Ascending aorta (tissue), 2 donors: ENCODE measurements at regions not wholly inside any gene's neighbourhood (a gene's known extent, or its start where the extent isn't known, plus 50 kb on each side); places are given as distances from the start of the nearest gene placed in this dataset.

Source experiments
- DNase-seq, 2 donors: peaks; one replicate each; pipeline ENCODE4 v3.0.0-alpha.2; 2019; ENCODE audit warnings: low spot score in 2 of 2
- H3K27ac ChIP-seq, 2 donors: fragments of 200-600 bp; sonication (generic); one replicate each; pipeline ENCODE4 v1.5.1; 2016 to 2017; ENCODE audit warnings: mild to moderate bottlenecking in 1 of 2
- H3K27me3 ChIP-seq: fragments of 200-600 bp; sonication (generic); one replicate; pipeline ENCODE4 v1.5.1; 2017
- H3K36me3 ChIP-seq, 2 donors: fragments of 200-600 bp; sonication (generic); one replicate each; pipeline ENCODE4 v1.5.1; 2016
- H3K4me1 ChIP-seq, 2 donors: fragments of 200-600 bp; sonication (generic); one replicate each; pipeline ENCODE4 v1.5.1; 2016 to 2017; ENCODE audit warnings: mild to moderate bottlenecking in 1 of 2
- H3K4me3 ChIP-seq, 2 donors: fragments of 200-600 bp; sonication (generic); one replicate each; pipeline ENCODE4 v1.5.1; 2016 to 2017; ENCODE audit warnings: mild to moderate bottlenecking in 1 of 2
- H3K9me3 ChIP-seq, 2 donors: fragments of 200-600 bp; sonication (generic); one replicate each; pipeline ENCODE4 v1.5.1; 2016
- CTCF ChIP-seq, 3 experiments: fragments of 200-600 bp in 2 of 3; fragments of 450-650 bp in 1 of 3; sonication (generic) in 2 of 3; IDR thresholded peaks; one replicate each; pipeline ENCODE4 v1.5.1; 2016 to 2019; ENCODE audit warnings: antibody characterized with exemption in 3 of 3, mild to moderate bottlenecking in 1 of 3, moderate library complexity in 1 of 3
- intact Hi-C: fragments of 100-400 bp; cut with DNase I; formaldehyde crosslinking; loops from one replicate; pipeline ENCODE4 v1.15.1; 2023

GRCh38 chr1:234706931-234707330 is 97.0 kb upstream of the IRF2BP2 start:
- no peak for DNase-seq
- no peak for TF ChIP-seq CTCF (IDR thresholded peaks at IDR 0.05)
- Histone ChIP-seq H3K27me3 (no peaks in the 10 kb centered on the region), H3K36me3 (no peaks in the 10 kb centered on the region), H3K4me1 (no peaks in the 10 kb centered on the region), H3K9me3 (no peaks in the 10 kb centered on the region), H3K27ac (no peak overlapping the region), H3K4me3 (no peak overlapping the region)
- intact Hi-C loops: no loop called here

- no peaks in the 10 kb centered on the region for H3K27me3 ChIP-seq
- TF ChIP-seq CTCF (IDR thresholded peaks at IDR 0.05): no peak
- H3K4me1 ChIP-seq: no peaks in the 10 kb centered on the region
- H3K36me3 ChIP-seq: no peaks in the 10 kb centered on the region
- H3K4me3 ChIP-seq: no peak overlapping the region
- no peak for DNase-seq
- H3K27ac ChIP-seq: no peak overlapping the region
- intact Hi-C loops: no loop called here
- H3K9me3 ChIP-seq: no peaks in the 10 kb centered on the region
Measured at GRCh38 chr1:234706199-234706598, 96.2 kb upstream of the IRF2BP2 start.

- Histone ChIP-seq H3K27me3 (no peaks in the 10 kb centered on the region), H3K9me3 (no peaks in the 10 kb centered on the region), H3K4me1 (peaks cover 0 to under 1% of the 10 kb centered on the region in 2 donors), H3K4me3 (no peak overlapping the region), H3K36me3 (no peaks in the 10 kb centered on the region), H3K27ac (no peak overlapping the region)
- intact Hi-C loops: no loop called here
- DNase-seq: no peak
- no peak for TF ChIP-seq CTCF (IDR thresholded peaks at IDR 0.05)
Measured at GRCh38 chr1:234705615-234706014, 95.6 kb upstream of the IRF2BP2 start.

- intact Hi-C loops: no loop called here
- peak in 1 of 2 donors; percentile 37 for DNase-seq
- TF ChIP-seq CTCF (IDR thresholded peaks at IDR 0.05): no peak
- no peak overlapping the region for H3K4me3 ChIP-seq
- H3K27me3 ChIP-seq: no peaks in the 10 kb centered on the region
- H3K27ac ChIP-seq: no peak overlapping the region
- H3K4me1 ChIP-seq: peaks cover 0 to 5% of the 10 kb centered on the region in 2 donors
- no peaks in the 10 kb centered on the region for H3K36me3 ChIP-seq
- H3K9me3 ChIP-seq: no peaks in the 10 kb centered on the region
Measured at GRCh38 chr1:234704106-234704887, 94.3 kb upstream of the IRF2BP2 start.

- intact Hi-C loops: no loop called here
- no peaks in the 10 kb centered on the region for H3K9me3 ChIP-seq
- peaks cover 0 to 5% of the 10 kb centered on the region in 2 donors for H3K4me1 ChIP-seq
- H3K27me3 ChIP-seq: no peaks in the 10 kb centered on the region
- H3K27ac ChIP-seq: peak overlapping the region in 1 of 2 donors; percentile 30
- no peak overlapping the region for H3K4me3 ChIP-seq
- H3K36me3 ChIP-seq: no peaks in the 10 kb centered on the region
- TF ChIP-seq CTCF (IDR thresholded peaks at IDR 0.05): no peak
- DNase-seq: peak in 1 of 2 donors; percentile 75
Measured at GRCh38 chr1:234702342-234703000, 92.5 kb upstream of the IRF2BP2 start.
